ENCODE measurements at regions not wholly inside any gene's neighbourhood (a gene's known extent, or its start where the extent isn't known, plus 50 kb on each side); places are given as distances from the start of the nearest gene placed in this dataset.

DNA sequence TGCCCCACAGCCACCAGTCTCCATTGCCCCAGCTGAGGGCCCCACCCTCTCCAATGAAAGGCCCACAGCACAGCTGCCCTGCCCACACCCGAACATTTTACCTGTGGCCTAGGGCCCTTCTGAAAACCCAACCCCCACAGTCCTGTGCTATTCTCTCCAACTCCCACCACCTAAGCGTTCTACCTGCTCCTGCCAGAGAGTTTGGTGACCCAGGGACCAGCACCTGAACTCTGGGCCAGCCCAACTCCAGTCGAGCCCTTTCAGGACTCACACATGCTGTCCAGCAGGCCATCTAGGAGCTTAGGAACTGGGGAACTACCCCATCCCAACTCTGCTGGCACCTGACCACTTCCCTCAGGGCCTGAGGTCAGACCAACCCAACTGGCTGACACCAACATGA, 562.3 kb downstream of the DNAH5 start:
- ATAC-seq, result no peak
- intact Hi-C loops (cut with DNase I), result no loop called here
- H3K27ac ChIP-seq, result no peak overlapping the region

DNA sequence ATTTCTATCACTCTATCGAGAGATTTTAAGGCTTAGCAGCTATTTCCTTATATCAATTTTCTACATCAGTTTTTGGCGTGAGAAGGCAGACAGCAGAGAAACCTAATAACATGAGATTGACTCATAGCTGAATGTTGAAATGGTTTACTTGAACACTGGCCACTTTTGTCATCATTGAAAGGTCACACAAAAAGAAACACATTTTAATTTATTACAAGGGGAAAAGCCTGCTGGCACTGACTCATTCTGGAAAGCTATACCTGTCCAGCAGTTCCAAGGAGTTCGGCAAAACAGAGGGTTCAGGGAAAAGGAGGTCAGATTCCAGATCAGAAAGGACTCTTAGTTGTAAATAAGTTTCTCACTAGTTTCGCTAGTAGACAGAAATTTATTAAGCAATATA, 566.4 kb downstream of the DNAH5 start:
- Histone ChIP-seq H3K4me1 (no peaks in the 10 kb centered on the region), H3K27ac (no peak overlapping the region), H3K4me3 (no peak overlapping the region), H3K27me3 (ENCODE audit: insufficient read depth in 3 of 3, low read length in 2 of 3) (no peaks in the 10 kb centered on the region), H3K36me3 (ENCODE audit: insufficient read depth in 1 of 2, low read depth in 1 of 2) (no peaks in the 10 kb centered on the region), H3K9me3 (no peaks in the 10 kb centered on the region)
- no peak for TF ChIP-seq CTCF (IDR thresholded peaks at IDR 0.05)
- intact Hi-C loops (cut with DNase I), result no loop called here
- 55 to 69% (median 62%) methylated on average over 4 of the region's 4 CpGs for WGBS, 3 donors
- no peak for DNase-seq
- no peak for ATAC-seq

More for the DNA sequence above, 562.3 kb downstream of the DNAH5 start:
- H3K9me3 ChIP-seq, result no peaks in the 10 kb centered on the region
- no peaks in the 10 kb centered on the region for H3K27me3 ChIP-seq (ENCODE audit: insufficient read depth in 3 of 3, low read length in 2 of 3)
- DNase-seq, result no peak
- WGBS, 3 donors, result 64 to 70% (median 66%) methylated on average over 3 of the region's 3 CpGs
- no peaks in the 10 kb centered on the region for H3K36me3 ChIP-seq (ENCODE audit: insufficient read depth in 1 of 2, low read depth in 1 of 2)
- TF ChIP-seq CTCF (IDR thresholded peaks at IDR 0.05), result no peak
- H3K4me3 ChIP-seq, result no peak overlapping the region
- H3K4me1 ChIP-seq, result no peaks in the 10 kb centered on the region

- intact Hi-C loops (cut with DNase I), result no loop called here
- Histone ChIP-seq H3K36me3 (ENCODE audit: insufficient read depth in 1 of 2, low read depth in 1 of 2) (no peaks in the 10 kb centered on the region), H3K27ac (no peak overlapping the region), H3K4me3 (no peak overlapping the region), H3K4me1 (no peaks in the 10 kb centered on the region), H3K9me3 (no peaks in the 10 kb centered on the region), H3K27me3 (ENCODE audit: insufficient read depth in 3 of 3, low read length in 2 of 3) (no peaks in the 10 kb centered on the region)
- TF ChIP-seq CTCF (IDR thresholded peaks at IDR 0.05), result no peak
- ATAC-seq (no peak), DNase-seq (no peak)
These were observed 585.1 kb downstream of the DNAH5 start for GRCh38 chr5:13359344-13359743.

DNA sequence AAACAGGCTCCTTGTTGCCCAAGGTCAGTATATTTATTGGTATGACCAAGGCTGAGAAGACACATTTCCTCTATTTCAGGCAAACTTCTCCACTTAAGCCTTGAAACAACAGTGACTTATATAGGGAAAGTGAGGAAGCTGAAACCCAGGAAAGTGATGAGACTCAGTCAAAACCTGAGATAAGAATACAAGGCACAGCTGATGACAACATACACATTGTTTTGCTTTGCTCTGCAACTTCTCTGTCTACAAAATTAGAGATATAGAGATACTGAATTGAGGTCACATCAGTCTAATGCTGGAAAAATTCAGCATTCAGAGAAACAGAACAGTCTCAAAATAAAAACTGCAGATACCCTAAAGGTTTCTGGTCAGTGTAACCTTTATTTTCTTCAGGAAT, 586.1 kb downstream of the DNAH5 start:
- no peaks in the 10 kb centered on the region for H3K36me3 ChIP-seq (ENCODE audit: insufficient read depth in 1 of 2, low read depth in 1 of 2)

More for the DNA sequence above, 586.1 kb downstream of the DNAH5 start:
- DNase-seq (no peak), ATAC-seq (no peak)
- Histone ChIP-seq H3K4me3 (no peak overlapping the region), H3K27me3 (ENCODE audit: insufficient read depth in 3 of 3, low read length in 2 of 3) (no peaks in the 10 kb centered on the region), H3K27ac (no peak overlapping the region), H3K4me1 (no peaks in the 10 kb centered on the region), H3K9me3 (no peaks in the 10 kb centered on the region)
- TF ChIP-seq CTCF (IDR thresholded peaks at IDR 0.05), result no peak
- intact Hi-C loops (cut with DNase I), result no loop called here
